SKM-1 (cell line): ENCODE measurements at regions not wholly inside any gene's neighbourhood (a gene's known extent, or its start where the extent isn't known, plus 50 kb on each side); places are given as distances from the start of the nearest gene placed in this dataset.
"Not testable (repeated sequence)": the region's sequence is repeated elsewhere in the genome, so short reads cannot be mapped to it uniquely, and the experiment has no call there.

Experiments
- DNase-seq: peaks from one replicate; lab custom pipeline; 2025; ENCODE audit not compliant: unreplicated experiment; lab: John Stamatoyannopoulos, UW

- DNase-seq, result no peak
Observed at GRCh38 chr11:37951996-37952395, 1354.0 kb upstream of the RAG2 start.

- no peak for DNase-seq
Observed at GRCh38 chr11:37948258-37948657, 1350.2 kb upstream of the RAG2 start.

GRCh38 chr11:37947821-37948220 is 1349.8 kb upstream of the RAG2 start:
- no peak for DNase-seq

- DNase-seq, result peak; percentile 29
Observed at GRCh38 chr11:37946155-37946766, 1348.2 kb upstream of the RAG2 start.

- no peak for DNase-seq
Observed at GRCh38 chr11:37942081-37942480, 1344.0 kb upstream of the RAG2 start.

- DNase-seq, result no peak
Observed at GRCh38 chr11:37929100-37929653, 1331.1 kb upstream of the RAG2 start.

- DNase-seq, result no peak
Observed at GRCh38 chr11:37926772-37927171, 1328.7 kb upstream of the RAG2 start.

GRCh38 chr11:37916331-37916730 is 1318.3 kb upstream of the RAG2 start:
- no peak for DNase-seq

- no peak for DNase-seq
Observed at GRCh38 chr11:37914859-37915258, 1316.8 kb upstream of the RAG2 start.

GRCh38 chr11:37908219-37908548 is 1310.1 kb upstream of the RAG2 start:
- no peak for DNase-seq

- no peak for DNase-seq
Observed at GRCh38 chr11:37907436-37908218, 1309.6 kb upstream of the RAG2 start.

- no peak for DNase-seq
Observed at GRCh38 chr11:37905707-37906417, 1307.8 kb upstream of the RAG2 start.

- DNase-seq, result peak; percentile 2
Observed at GRCh38 chr11:37896016-37896415, 1298.0 kb upstream of the RAG2 start.

GRCh38 chr11:37881741-37882140 is 1283.7 kb upstream of the RAG2 start:
- no peak for DNase-seq

GRCh38 chr11:37861671-37862070 is 1263.6 kb upstream of the RAG2 start:
- DNase-seq, result no peak

- not testable (repeated sequence) for DNase-seq
Observed at GRCh38 chr11:37858806-37859537, 1260.9 kb upstream of the RAG2 start.

- no peak for DNase-seq
Observed at GRCh38 chr11:37858398-37858797, 1260.4 kb upstream of the RAG2 start.

GRCh38 chr11:37857726-37858125 is 1259.7 kb upstream of the RAG2 start:
- DNase-seq, result no peak

- DNase-seq, result no peak
Observed at GRCh38 chr11:37849706-37850105, 1251.7 kb upstream of the RAG2 start.

GRCh38 chr11:37843603-37844002 is 1245.6 kb upstream of the RAG2 start:
- DNase-seq, result no peak

GRCh38 chr11:37841016-37841415 is 1243.0 kb upstream of the RAG2 start:
- DNase-seq, result no peak
